ENCODE measurements at regions not wholly inside any gene's neighbourhood (a gene's known extent, or its start where the extent isn't known, plus 50 kb on each side); places are given as distances from the start of the nearest gene placed in this dataset.

DNA sequence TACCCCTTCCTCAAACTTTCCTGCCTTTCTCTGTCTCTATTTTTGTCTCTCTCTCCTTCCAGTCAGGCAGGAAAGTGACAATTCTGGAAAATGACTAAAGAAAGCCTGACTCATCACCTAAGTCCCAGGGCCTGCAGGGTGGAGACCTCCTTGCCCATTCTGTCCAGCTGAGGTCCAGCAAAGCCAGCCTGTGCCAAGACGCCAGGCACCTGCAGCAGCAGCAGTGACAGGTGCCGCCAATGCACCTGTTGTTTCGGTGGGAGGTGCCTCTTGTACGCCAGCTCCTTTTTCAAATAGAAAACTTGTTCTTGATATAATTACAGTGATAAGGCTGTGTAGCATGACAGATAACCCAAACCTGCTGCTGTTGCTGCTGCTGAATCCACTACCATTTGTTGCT lies 501.3 kb downstream of the NTRK3 start:
- TF ChIP-seq, protein P1, sequence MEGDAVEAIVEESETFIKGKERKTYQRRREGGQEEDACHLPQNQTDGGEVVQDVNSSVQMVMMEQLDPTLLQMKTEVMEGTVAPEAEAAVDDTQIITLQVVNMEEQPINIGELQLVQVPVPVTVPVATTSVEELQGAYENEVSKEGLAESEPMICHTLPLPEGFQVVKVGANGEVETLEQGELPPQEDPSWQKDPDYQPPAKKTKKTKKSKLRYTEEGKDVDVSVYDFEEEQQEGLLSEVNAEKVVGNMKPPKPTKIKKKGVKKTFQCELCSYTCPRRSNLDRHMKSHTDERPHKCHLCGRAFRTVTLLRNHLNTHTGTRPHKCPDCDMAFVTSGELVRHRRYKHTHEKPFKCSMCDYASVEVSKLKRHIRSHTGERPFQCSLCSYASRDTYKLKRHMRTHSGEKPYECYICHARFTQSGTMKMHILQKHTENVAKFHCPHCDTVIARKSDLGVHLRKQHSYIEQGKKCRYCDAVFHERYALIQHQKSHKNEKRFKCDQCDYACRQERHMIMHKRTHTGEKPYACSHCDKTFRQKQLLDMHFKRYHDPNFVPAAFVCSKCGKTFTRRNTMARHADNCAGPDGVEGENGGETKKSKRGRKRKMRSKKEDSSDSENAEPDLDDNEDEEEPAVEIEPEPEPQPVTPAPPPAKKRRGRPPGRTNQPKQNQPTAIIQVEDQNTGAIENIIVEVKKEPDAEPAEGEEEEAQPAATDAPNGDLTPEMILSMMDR (conservative IDR thresholded peaks at IDR 0.05): no peak
- TF ChIP-seq ZFX (IDR thresholded peaks at IDR 0.05): no peak

Measured in C4-2B (cell line).